ENCODE measurements at regions not wholly inside any gene's neighbourhood (a gene's known extent, or its start where the extent isn't known, plus 50 kb on each side); places are given as distances from the start of the nearest gene placed in this dataset.

DNA sequence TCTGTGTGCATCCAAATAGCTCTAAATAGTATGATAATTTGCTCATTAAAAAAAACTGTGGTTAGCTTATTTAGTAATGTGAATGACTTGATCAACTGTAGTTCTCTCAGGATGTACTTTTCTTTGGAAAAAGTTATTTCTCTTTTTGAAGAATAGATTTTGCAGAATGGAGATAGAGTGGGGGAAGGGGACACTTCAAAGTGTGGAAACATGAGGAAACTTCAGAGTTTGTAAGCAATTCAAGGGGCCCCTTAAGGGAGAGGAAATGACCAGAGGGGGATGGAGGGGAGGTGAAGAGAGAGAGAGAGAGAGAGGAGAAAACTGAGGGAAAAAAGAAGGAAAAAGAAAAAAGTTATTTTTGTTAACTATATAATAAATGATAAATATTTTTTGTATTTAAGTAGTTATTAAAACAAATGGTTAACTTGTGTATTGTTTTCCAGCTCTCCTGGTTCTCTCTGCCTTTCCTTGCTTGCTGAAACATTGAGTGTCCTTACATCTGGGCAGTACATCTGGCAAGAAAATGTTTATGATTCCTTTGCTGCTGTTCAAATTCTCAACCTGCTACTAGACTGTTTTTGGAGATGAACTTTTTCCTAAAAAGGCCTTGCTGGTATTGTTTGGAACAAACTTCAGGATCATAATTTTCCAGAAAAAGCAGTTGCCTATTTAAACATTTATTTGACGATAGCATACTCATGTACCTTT lies 497.5 kb upstream of the CITED2 start:
- TF ChIP-seq, protein P1, sequence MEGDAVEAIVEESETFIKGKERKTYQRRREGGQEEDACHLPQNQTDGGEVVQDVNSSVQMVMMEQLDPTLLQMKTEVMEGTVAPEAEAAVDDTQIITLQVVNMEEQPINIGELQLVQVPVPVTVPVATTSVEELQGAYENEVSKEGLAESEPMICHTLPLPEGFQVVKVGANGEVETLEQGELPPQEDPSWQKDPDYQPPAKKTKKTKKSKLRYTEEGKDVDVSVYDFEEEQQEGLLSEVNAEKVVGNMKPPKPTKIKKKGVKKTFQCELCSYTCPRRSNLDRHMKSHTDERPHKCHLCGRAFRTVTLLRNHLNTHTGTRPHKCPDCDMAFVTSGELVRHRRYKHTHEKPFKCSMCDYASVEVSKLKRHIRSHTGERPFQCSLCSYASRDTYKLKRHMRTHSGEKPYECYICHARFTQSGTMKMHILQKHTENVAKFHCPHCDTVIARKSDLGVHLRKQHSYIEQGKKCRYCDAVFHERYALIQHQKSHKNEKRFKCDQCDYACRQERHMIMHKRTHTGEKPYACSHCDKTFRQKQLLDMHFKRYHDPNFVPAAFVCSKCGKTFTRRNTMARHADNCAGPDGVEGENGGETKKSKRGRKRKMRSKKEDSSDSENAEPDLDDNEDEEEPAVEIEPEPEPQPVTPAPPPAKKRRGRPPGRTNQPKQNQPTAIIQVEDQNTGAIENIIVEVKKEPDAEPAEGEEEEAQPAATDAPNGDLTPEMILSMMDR (conservative IDR thresholded peaks at IDR 0.05 in 1 of 2, IDR thresholded peaks at IDR 0.05 in 1 of 2; ENCODE audit: extremely low read depth in 1 of 2, insufficient read depth in 1 of 2, low read depth in 1 of 2, low read length in 2 of 2): no peak
- TF ChIP-seq EZH2 (IDR thresholded peaks at IDR 0.05; ENCODE audit: borderline replicate concordance, low read length): no peak

Data from mammary epithelial cell (primary cell).